SK-N-MC (cell line): ENCODE measurements at regions not wholly inside any gene's neighbourhood (a gene's known extent, or its start where the extent isn't known, plus 50 kb on each side); places are given as distances from the start of the nearest gene placed in this dataset.

Experiments
- EZH2 ChIP-seq: fragments of 200-600 bp; sonication (generic); IDR thresholded peaks from one replicate; pipeline ENCODE4 v1.6.1; 2017; ENCODE audit warnings: antibody characterized with exemption
- FOXP2 ChIP-seq: optimal IDR thresholded peaks from 2 replicates; pipeline ENCODE3; 2011; ENCODE audit warnings: mild to moderate bottlenecking, moderate library complexity; ENCODE audit not compliant: insufficient read depth; ENCODE audit errors: extremely low read length, control extremely low read depth
- POLR2AphosphoS5 ChIP-seq: IDR thresholded peaks from 2 replicates; pipeline ENCODE4 v1.6.1; 2012; ENCODE audit warnings: mild to moderate bottlenecking, low read depth, low read length, borderline replicate concordance

DNA sequence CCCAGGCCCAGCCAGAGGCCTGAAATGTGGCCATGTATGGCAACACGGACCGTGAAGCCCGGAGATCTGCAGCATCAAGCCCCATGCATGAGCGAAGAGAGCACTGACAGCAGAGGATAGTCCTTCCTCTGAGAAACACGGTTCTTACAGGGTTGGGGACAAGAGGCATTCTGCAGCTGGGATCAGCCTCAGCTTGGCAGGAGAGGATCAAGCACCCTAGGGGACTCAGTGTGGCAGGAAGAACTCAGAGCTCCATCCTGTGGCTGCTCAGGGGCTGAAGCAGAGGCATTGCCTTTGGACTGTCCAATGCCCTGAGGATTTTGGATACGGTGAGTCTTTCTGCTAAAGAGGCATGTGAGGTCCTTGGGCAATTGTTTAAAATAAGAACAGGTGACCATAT is 368.7 kb downstream of the ZNF516 start:
- TF ChIP-seq POLR2AphosphoS5 (no peak), EZH2 (no peak), FOXP2 (no peak)
